ENCODE measurements at regions not wholly inside any gene's neighbourhood (a gene's known extent, or its start where the extent isn't known, plus 50 kb on each side); places are given as distances from the start of the nearest gene placed in this dataset.

DNA sequence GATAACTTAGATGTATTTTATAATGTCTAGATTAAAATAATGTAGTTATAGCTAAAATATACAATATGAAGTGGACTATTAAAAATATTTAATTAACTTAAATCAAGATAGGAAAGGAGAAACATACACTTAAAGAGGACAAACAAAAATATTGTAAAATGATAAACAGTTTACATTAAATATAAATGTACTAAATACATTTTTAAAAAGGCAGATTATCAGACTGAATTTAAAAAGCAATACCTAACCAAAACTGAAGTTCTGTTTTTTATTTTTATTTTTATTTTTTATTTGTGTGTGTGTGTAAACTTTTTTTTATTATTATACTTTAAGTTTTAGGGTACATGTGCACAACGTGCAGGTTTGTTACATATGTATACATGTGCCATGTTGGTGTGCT is 811.6 kb upstream of the INTU start:
- no peak for DNase-seq

DNA sequence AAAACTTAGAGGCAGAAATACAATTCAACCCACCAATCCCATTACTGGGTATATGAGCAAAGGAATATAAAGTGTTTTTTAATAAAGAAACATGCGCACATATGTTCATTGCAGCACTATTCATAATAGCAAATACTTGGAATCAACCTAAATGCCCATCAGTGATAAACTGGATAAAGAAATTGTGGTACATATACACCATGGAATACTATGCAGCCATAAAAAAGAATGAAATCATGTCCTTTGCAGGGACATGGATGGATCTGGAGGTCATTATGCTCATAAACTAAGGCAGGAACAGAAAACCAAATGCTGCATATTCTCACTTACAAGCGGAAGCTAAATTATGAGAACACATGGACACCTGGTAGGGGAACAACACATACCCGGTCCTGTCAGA is 807.7 kb upstream of the INTU start:
- DNase-seq = no peak

DNA sequence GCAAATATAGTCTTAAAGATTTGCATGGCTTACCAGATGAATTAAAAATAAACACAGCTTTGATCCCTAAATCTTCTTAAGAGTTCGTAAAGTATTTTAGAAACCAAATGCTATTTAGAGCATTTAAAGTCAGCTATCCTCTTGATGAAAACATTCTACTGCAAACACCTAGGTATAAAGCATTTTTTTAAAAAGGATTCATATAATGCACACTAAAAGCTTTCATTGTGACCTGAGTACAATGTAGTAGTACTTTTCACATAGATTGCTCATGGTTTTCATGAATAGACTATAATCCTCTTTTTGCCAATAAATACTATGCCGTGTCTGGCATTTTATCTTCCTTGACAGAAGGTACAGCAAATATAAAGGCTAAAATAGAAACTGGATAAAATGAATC is 805.1 kb upstream of the INTU start:
- no peak for DNase-seq

DNA sequence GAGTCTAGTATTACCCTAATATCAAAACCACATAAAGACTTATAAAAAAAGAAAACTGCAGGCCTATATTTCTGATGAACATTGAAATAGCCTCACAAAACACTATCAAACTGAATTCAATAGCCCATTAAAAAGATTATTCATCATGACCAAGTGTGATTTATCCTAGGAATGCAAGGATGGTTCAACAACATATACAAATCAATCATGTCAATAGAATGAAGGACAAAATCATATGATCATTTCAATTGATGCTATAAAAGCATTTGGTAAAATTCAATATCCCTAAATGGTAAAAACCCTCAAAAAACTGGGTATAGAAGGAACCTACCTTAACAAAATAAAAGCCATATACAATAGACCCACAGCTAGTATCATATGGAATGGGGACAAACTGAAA is 797.9 kb upstream of the INTU start:
- DNase-seq = no peak

DNA sequence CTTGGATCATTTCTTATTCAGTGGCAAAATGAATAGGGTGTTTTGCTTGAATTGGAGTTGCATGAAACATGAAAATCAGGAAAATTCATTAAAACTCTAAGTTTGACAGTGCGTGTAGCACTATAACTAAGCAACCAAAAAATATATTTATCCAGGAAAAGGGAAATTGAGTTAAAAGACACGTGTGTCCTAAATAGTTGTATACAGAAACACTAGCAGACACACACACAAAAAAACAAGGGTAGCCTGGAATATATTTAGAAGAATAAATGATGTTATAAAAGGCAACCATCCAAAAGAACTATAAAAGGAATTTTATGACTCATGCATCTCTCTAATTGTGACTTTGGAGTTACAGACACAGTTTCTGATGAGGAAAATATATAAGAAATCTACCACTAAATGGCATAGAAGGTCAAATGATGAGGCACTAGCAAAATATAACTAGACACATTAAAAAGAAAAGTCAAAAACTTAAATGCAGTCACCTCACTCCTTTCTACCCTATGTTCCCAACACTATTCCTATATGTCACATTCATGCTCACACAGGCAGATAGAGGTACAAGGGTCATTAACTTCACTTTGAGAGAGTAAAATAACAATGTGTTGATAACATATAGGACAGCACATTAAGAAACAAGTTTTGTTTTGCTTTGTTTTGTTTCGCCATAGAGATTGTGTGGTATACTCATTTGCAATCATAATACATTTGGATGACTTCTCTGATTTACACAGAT is 793.6 kb upstream of the INTU start:
- no peak for DNase-seq

DNA sequence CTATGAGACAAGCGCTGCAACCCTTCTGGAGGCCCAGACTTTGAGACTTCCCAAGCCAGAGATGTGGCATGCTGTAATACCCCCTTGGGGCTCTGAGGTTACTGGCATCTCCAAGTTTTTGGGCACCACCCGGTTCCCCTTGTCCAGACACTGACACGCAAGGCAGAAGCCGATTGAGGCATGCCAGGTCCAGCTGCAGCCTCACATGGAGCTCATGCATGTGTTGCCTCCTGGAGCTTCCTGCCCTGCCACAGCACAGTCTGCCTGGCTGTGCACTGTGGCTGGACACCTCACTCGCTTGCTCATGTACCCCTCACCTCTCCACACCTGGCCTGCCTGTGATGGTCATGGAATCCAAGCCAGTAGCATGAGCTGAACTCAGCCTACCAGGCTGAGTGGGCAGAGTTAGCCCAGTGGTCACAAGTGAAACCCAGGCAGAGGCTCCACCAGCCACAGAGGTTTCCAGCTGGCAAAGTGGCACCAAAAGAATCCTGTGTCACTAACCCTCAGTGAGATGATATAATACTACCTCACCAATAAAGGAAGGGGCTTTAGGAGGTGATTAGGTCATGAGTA is 789.2 kb upstream of the INTU start:
- DNase-seq = no peak

DNA sequence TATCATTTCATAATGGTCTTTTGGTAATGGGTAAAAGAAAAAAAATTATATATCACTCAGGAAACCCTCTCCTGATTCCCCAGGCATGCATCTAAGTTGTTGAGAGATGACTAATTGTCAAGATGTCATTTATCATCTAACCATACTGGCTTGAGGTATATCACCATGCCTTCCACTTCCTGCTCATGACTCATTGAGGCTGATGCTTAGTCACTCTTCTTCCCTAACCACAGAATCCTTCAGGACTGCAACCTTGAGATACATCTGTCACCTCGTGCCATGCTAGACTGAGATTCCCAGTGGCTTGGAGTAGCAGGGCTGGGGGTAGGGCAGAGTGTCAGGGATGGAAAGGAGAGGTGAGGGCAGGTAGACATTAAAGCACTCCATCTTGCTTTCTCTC is 782.5 kb upstream of the INTU start:
- DNase-seq = no peak

DNA sequence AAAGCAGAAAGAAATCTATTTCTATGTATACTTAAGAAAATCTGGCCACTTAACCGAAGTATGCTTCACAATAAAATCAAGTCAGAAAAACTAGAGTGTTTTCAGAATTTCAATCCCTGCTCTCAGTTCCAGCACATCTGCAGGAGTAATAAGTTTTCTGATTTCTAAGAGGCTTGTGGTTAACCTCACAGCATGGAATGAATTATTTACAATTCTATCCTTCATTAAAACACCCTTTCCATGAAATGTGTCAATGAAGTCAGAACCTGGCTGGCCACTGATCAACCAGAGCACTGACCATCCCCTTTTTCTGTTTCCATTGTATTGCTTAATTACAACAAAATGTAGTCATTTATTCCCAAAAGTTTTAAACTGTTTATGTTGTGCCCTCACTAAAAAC is 781.4 kb upstream of the INTU start:
- no peak for DNase-seq

DNA sequence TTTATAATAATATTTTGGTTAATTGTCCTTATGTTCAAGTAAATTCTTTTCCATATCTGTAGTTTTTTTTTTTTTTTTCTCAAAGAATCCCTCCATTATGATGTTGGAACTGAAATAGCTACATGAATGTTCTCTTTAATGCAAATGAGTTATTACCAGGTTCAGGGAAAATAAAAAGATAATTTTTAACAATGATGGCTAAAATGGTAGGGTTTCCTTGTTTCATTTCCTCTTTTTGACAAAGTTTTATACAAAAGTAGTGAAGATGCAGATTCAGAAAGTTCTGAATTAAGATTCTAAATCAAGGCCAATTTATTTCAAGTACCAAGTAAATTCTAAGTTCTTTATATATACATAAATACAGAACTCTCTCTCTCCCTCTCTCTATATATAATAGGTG is 779.0 kb upstream of the INTU start:
- DNase-seq = no peak

DNA sequence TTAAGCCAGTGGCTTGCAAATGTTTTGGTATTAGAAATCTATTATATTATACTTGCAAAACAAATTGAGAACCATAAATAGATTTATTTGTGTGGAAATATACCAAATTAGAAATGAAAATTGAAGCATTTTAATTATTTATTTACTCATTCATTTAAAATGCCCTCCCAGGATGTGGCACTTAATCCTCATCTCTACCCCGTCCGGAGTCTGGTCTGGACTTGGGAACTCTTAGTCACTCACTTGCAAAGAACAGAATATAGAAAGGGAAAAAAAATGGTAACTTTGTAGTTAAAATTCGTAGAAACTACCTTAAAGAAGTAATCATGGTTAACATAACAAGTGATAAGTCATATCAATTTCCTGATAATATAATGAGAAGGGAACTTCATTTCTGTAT is 775.9 kb upstream of the INTU start:
- no peak for DNase-seq

DNA sequence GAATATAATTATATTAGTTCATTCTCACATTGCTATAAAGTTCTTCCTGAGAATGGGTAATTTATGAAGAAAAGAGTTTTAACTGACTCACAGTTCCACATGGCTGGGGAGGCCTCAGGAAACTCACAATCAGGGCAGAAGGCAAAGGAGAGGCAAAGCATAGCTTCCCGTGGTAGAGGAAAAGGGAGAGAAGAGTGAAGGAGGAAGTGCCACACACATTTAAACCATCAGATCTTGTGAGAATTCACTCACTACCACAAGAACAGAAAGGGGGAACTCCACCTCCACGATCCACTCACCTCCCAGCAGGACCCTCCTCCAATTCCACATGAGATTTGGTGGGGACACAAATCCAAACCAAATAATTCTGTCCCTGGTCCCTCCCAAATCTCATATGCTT is 773.4 kb upstream of the INTU start:
- no peak for DNase-seq

DNA sequence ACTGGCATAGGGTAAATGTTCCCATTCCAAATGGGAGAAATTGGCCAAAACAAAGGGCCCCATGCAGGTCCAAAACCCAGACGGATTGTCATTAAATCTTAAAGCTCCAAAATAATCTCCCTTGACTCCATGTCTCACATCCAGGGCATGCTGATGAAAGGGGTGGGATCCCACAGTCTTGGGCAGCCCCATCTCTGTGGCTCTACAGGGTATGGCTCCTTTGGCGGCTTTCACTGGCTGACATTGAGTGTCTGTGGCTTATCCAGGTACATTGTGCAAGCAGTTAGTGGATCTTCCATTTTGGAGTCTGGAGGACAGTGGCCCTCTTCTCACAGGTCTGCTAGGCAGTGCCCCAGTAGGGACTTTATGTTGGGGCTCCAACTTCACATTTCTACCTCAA is 772.9 kb upstream of the INTU start:
- no peak for DNase-seq

DNA sequence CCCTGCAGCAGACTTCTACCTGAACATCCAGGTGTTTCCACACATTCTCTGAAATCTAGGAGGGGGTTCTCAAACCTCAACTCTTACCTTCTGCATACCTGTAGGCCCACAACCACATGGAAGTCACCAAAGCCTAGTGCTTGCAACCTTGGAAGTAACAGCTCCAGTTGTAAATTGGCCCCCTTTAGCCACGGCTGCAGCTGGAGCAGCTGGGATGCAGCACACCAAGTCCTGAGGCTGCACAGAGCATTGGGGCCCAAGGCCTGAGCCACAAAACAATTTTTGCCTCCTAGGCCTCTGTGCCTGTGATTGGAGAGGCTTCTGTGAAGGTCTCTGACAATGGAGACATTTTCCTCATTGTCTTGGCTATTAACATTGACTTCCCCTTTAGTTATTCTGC is 772.4 kb upstream of the INTU start:
- DNase-seq = no peak

DNA sequence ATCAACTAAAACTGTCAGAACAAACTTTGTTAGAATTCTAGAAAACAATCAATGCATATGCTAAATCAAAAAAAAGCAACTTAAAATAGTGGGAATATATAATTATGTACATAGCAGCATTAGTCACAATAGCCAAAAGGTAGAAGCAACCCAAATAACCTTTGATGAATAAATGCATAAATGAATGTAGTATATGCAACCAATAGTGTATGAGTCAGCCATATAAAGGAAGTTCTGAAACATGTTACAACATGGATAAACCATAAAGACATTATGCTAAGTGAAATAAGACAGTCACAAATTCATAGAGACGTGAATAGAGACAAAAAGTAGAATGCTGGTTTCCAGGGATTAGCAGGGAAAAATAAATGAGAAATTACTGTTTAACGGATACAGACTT is 762.8 kb upstream of the INTU start:
- DNase-seq = no peak

DNA sequence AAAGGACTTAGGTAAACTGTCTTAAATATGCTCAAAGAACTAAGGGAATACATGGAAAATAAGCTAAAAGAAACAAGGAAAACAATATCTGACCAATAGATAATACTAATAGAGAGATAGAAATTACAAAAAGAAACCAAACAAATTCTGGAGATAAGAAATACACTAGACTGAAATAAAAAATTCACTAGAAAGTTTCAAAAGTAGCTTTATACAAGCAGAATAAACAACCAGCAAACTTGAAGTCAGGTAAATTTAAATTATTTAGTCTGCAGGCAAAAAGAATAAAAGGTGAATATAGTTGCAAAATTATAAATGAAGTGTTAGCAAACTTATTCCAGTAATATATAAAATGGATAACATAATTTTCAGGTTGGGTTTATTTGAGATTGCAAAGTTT is 760.9 kb upstream of the INTU start:
- DNase-seq = no peak

DNA sequence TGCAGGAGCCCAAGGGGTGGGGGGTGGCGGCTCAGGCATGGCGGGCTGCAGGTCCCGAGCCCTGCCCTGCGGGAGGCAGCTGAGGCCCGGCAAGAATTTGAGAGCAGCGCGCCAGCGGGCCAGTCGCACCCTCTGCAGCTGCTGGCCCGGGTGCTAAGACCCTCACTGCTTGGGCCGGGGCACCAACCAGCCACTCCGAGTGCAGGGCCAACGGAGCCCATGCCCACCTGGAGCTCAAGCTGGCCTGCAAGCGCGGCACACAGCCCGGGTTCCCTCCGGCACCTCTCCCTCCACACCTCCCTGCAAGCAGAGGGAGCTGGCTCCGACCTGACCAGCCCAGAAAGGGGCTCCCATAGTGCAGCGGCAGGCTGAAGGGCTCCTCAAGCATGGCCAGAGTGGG is 758.2 kb upstream of the INTU start:
- DNase-seq = no peak

DNA sequence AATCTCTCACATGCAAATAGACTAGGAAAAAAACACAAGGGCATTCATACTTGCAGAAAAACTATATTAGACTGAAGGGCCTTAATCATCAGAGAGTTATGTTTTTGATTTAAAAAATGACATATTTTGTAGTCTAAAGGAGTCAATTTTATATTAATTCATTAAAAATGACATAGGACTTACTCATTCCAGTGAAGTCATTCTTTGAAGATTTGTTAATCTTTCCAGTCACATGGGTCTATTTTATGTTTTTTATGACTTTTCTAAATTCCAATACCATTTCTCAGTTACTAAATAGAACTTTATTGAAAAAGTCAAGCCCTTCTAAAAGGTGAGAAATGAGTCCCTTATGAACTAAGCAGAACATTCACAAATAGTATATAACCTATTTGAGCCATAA is 743.8 kb upstream of the INTU start:
- DNase-seq = no peak

DNA sequence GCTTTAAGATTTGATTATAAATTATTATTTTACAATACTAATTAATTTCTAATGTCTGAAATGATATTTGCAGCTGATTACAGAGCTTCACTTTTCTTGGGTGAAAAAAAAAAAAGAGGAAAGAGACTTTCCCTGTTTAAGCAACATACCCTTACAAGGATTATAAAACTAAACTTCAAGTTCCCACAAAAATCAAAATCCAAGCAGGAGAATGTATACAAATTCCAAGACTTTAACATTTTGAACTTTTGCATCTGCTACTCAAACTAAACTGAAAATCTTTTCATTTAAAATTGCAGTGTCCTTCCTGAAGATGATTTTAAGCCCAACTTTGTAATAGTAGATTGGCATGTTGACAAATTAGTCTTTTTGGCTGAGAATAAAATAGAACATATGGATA is 742.4 kb upstream of the INTU start:
- no peak for DNase-seq

DNA sequence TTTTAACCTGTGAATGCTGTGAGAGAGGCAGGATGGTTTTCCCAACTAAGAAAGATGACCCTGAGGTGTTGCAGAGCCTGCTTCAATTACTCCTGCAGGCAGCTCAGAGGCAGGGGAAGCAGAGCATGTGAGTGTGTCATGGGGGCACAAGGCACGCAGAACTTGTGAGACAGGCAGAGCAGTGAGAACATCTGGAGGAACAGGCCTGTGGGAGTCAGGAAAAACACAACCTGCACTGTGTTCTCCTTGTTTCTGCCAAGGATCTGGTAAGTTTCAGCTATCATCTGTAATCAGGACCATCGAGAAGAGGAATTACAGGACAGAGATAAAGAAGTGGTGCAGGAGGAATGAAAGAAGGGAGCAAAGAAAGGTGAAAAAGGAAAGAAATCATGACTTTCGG is 741.8 kb upstream of the INTU start:
- DNase-seq = no peak

DNA sequence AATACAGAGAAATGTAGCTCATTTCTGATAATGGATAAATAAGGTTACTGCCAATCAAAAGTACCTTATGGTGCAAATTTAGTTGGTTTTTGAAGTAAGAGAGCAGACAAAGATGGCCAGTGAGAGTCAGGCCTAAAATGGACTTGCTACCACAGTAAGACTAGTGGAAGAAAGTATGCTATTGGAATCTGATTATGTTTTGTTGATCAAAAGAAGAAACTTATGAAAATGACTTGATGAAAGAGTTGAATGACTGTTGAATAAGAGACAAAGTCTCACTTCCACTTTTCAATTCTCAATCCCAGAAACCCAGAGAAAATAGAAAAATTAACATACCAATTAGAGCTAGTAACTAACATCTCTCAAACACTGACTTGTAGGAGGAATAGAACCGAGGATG is 737.8 kb upstream of the INTU start:
- no peak for DNase-seq

DNA sequence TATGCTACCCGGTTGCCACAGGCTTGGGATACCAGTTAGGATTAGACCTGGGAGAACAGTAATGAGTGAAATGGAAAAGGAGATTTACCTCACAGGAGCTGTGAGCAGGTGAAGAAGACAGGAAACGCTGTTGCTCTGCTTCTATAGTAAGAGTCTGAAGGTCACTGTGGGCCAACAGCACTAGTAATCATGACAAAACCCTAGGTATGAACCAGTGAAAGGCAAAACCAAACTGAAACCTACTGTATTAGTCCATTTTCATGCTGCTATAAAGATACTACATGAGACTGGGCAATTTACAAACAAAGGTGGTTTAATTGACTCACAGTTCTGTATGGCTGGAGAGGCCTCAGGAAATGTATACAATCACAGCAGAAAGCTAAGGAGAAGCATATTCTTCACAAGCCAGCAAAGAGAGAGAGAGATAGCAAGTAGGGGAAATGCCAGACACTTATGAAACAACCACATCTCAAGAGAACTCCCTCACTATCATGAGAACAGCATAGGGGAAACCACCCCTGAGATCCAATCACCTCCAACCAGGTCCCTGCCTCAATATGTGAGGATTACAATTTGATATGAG is 736.7 kb upstream of the INTU start:
- no peak for DNase-seq

DNA sequence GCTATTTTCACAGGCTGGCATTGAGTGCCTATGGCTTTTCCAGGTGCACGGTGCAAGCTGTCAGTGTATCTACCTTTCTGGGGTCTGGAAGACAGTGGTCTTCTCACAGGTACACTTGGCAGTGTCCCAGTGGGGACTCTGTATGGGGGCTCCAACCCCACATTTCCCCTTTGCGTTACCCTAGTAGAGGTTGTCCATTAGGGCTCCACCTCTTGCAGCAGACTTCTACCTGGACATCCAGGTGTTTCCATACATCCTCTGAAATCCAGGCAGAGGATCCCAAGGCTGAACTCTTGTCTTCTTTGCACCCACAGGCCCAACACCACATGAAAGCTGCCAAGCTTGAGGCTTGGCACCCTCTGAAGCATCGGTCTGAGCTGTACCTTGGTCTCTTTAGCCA is 735.7 kb upstream of the INTU start:
- DNase-seq = no peak

DNA sequence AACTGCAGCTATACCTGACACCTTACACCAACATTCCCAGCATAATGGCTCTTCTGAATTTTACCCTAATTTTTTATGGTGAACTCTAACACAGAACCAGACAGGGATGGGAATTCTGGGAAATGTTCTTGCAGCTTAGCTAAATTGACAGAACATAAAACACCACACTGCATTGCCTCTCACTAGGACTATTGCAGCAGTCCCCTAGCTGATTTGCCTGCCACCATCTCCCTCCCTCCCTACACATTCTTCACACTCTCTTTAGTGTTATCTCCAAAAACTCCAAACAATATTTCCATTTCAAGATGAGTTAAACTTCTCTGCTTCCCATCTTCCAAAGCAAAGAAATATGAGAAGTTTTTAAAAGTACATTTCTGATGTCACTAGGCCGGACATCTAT is 733.9 kb upstream of the INTU start:
- DNase-seq = no peak

DNA sequence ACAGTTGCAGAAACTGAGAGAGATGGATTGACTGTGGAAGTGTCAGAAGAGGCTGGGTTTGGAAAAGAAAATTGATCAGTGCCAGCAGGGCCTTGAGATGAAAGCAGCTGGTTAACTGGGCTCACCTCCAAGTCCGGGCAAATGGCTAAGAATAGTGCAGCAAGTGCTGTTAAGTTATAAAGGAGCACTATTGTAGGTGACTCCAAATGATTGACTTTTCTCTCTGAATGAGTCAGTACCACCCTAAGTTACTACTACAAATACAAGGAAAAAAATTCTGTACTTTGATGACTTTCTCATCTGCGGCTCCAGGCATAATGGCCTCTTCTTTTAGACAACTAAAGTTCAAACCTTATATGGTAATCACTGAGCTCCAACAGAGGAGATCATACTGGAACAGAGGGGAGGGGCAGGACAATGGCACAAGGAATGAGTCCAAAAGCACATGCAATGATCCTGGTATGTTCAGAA is 733.4 kb upstream of the INTU start:
- no peak for DNase-seq

DNA sequence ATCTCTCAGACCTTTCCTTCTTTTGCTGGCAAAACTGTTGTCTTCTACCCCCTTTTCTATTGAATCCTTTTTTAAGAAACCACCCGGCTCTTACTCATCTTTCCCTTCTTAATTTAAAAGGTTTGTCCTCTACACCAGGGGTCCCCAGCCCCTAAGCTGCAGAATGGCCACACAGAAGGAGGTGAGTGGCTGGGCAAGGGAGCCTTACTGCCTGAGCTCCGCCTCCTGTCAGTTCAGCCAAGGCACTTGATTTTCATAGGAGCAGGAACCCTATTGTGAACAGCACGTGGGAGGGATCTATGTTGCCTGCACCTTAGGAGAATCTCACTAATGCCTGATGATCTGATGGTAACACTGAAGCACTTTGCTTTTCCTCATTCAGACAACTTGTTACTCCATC is 726.3 kb upstream of the INTU start:
- no peak for DNase-seq

Measured in NCI-H1048 (cell line).